AG04449 (cell line): ENCODE measurements at regions not wholly inside any gene's neighbourhood (a gene's known extent, or its start where the extent isn't known, plus 50 kb on each side); places are given as distances from the start of the nearest gene placed in this dataset.

Source experiments
- CTCF ChIA-PET: fragments of 350-600 bp; formaldehyde crosslinking; extraction: SDS; loops from one replicate; lab custom pipeline; 2021; ENCODE audit warnings: antibody characterized with exemption; lab: Yijun Ruan, JAX
- POLR2A ChIA-PET: fragments of 400-600, 350-600 bp; formaldehyde crosslinking; extraction: SDS; loops from one replicate; lab custom pipeline; 2020; ENCODE audit warnings: antibody characterized with exemption, inconsistent platforms; lab: Yijun Ruan, JAX
- DNase-seq: peaks from one replicate; pipeline ENCODE4 v3.0.0-alpha.2; 2010; ENCODE audit warnings: low read depth, low spot score
- H3K4me3 ChIP-seq: 2 replicates; pipeline ENCODE4 v1.5.1; 2011; ENCODE audit warnings: low read depth, mild to moderate bottlenecking, control low read depth, low read length
- TF ChIP-seq, protein P1 (sequence below): IDR thresholded peaks from one replicate; pipeline ENCODE4 v1.5.1; 2011; ENCODE audit warnings: mild to moderate bottlenecking, moderate library complexity, low read length, control low read depth, inconsistent platforms; ENCODE audit not compliant: insufficient read depth; ENCODE audit errors: missing control alignments

DNA sequence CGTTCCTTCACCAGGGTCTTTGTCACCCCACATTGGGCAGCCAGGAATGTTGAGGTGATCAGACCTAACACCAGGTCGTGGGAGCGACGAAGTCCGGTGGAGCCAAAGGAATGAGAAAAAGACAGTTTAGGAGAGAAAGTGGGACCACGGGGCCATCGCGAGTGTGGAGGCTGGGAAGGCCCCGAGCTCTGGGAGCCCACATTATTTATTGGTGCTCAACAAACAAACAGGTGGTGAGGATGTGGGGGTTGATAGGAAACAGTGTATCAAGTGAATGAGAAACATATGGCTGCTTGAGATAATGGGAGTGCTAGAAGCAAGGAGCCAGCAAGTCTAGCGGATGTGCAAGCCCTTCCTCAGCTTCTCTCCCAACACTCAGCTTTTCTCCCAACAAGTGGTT is 287.1 kb upstream of the SGK1 start:
- DNase-seq: no peak
- H3K4me3 ChIP-seq: no peak overlapping the region
- ChIA-PET CTCF (interaction anchor here (3.8 kb wide), 1 partner anchor 36 kb away, joined by 10 read pairs; no protein-coding TSS in a partner anchor), POLR2A (no interaction called here)
- TF ChIP-seq, protein P1, sequence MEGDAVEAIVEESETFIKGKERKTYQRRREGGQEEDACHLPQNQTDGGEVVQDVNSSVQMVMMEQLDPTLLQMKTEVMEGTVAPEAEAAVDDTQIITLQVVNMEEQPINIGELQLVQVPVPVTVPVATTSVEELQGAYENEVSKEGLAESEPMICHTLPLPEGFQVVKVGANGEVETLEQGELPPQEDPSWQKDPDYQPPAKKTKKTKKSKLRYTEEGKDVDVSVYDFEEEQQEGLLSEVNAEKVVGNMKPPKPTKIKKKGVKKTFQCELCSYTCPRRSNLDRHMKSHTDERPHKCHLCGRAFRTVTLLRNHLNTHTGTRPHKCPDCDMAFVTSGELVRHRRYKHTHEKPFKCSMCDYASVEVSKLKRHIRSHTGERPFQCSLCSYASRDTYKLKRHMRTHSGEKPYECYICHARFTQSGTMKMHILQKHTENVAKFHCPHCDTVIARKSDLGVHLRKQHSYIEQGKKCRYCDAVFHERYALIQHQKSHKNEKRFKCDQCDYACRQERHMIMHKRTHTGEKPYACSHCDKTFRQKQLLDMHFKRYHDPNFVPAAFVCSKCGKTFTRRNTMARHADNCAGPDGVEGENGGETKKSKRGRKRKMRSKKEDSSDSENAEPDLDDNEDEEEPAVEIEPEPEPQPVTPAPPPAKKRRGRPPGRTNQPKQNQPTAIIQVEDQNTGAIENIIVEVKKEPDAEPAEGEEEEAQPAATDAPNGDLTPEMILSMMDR: no peak

DNA sequence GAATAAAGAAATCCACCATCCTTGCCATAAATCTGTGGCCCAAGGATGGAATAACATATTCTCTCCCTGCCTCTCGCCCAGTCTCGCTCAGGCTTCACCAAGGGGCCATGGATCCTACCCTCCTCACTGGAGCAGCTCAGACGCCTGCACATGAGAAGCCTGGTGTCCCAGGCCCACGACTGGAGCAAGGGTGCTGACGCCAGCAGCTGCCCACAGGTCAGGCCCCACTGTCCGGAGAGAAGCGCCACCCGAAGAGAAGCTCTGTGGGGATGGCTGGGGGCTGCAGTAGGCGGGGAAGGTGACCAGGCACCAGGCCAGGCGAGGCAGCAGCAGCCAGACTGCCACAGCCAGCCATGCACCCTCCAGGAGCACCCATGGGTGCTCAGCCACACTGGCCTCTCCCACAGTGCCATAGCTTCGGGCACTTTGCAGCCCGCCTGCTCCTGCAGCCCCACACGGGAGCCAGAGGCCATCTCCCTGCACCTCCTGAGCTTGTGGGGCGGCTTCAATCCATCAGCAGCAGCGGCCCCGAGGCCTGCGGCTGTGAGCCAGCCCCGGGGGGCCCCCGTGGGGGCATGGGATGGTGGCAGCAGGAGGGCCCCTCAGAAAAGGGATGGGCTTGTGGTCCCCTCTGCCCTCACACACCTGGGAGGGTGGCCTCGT is 286.2 kb upstream of the SGK1 start:
- POLR2A ChIA-PET: no interaction called here

DNA sequence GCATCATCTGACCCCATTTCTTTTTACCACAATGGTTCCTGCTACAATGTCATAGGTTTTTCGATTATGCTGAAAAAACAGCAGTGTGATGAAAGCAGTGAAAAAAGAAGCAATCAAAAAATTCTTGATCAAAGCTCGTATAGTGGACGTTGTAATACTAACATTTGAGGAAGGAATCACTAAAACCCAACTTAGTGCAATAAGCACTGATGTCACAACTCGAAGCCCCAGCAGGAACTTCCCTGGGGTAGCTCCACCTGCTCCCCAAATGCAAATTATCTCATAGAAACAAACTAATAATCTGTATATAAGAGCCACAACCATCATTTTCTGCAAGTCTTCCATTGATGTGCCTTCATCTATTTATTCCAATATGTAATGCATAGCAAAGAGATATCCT is 285.6 kb upstream of the SGK1 start:
- DNase-seq: no peak
- ChIA-PET POLR2A (no interaction called here), CTCF (no interaction called here)
- H3K4me3 ChIP-seq: no peak overlapping the region
- TF ChIP-seq, protein P1: no peak

More for the DNA sequence above, 286.2 kb upstream of the SGK1 start:
- no peak for DNase-seq
- H3K4me3 ChIP-seq: no peak overlapping the region
- TF ChIP-seq, protein P1: no peak
- CTCF ChIA-PET: interaction anchor here (3.8 kb wide), 1 partner anchor 37 kb away, joined by 10 read pairs; no protein-coding TSS in a partner anchor

DNA sequence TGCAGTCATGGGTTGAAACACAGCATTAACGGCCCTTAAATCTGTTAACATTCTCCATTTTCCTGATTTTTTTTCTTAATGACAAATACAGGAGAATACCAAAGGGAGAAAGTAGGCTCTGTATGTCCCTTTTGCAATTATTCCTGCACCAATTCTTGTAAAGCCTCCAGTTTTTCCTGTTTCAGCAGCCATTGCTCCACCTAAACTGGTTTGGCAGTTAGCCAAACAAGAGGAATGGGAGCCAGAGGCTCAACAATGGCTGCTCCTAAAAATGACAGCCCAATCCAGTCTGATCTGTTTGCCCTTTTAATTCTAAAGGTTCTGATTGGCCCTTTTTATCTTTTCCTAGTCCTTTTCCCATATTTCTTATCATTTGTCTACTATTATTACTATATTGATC is 284.2 kb upstream of the SGK1 start:
- DNase-seq: no peak
- CTCF ChIA-PET: no interaction called here
- TF ChIP-seq, protein P1: no peak
- POLR2A ChIA-PET: no interaction called here
- H3K4me3 ChIP-seq: no peak overlapping the region

DNA sequence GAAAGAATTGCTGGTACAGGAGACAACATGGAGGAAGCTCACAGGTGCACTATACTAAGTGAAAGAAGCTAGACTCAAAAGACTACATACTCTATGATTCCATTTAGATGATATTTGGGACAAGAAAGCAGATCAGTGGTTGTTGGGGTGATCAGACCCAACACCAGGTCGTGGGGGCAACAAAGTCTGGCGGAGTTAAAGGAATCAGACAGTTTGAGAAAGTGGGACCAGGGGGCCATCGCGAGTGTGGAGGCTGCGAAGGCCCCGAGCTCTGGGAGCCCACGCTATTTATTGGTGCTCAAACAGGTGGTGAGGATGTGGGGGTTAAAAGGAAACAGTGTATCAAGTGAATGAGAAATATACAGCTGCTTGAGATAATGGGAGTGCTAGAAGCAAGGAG is 282.8 kb upstream of the SGK1 start:
- ChIA-PET POLR2A (no interaction called here), CTCF (no interaction called here)
- DNase-seq: no peak
- TF ChIP-seq, protein P1: no peak
- H3K4me3 ChIP-seq: no peak overlapping the region

GRCh38 chr6:134599079-134599478 is 281.2 kb upstream of the SGK1 start:
- TF ChIP-seq, protein P1: no peak
- H3K4me3 ChIP-seq: no peak overlapping the region
- DNase-seq: no peak
- CTCF ChIA-PET: interaction anchor here (0.9 to 1.5 kb wide), 2 partner anchors 21 to 42 kb away, joined by 3 to 5 read pairs; no protein-coding TSS in a partner anchor
- POLR2A ChIA-PET: no interaction called here
